GM23248 (cell line): ENCODE measurements at regions not wholly inside any gene's neighbourhood (a gene's known extent, or its start where the extent isn't known, plus 50 kb on each side); places are given as distances from the start of the nearest gene placed in this dataset.

Experiments
- EZH2 ChIP-seq: fragments of 200-600 bp; sonication (generic); IDR thresholded peaks from 2 replicates; pipeline ENCODE4 v1.6.1; 2018; ENCODE audit warnings: antibody characterized with exemption, mild to moderate bottlenecking; ENCODE audit not compliant: insufficient read depth, poor library complexity, severe bottlenecking
- EZH2phosphoT487 ChIP-seq: fragments of 200-600 bp; sonication (generic); IDR thresholded peaks from 2 replicates; pipeline ENCODE4 v1.6.1; 2018; ENCODE audit warnings: antibody characterized with exemption, moderate library complexity, mild to moderate bottlenecking, low read depth; ENCODE audit not compliant: insufficient read depth

- TF ChIP-seq EZH2phosphoT487 = no peak
- TF ChIP-seq EZH2 = no peak
Measured at GRCh38 chr20:12391099-12391498, 473.4 kb downstream of the BTBD3 start.
